ENCODE measurements at regions not wholly inside any gene's neighbourhood (a gene's known extent, or its start where the extent isn't known, plus 50 kb on each side); places are given as distances from the start of the nearest gene placed in this dataset.

DNA sequence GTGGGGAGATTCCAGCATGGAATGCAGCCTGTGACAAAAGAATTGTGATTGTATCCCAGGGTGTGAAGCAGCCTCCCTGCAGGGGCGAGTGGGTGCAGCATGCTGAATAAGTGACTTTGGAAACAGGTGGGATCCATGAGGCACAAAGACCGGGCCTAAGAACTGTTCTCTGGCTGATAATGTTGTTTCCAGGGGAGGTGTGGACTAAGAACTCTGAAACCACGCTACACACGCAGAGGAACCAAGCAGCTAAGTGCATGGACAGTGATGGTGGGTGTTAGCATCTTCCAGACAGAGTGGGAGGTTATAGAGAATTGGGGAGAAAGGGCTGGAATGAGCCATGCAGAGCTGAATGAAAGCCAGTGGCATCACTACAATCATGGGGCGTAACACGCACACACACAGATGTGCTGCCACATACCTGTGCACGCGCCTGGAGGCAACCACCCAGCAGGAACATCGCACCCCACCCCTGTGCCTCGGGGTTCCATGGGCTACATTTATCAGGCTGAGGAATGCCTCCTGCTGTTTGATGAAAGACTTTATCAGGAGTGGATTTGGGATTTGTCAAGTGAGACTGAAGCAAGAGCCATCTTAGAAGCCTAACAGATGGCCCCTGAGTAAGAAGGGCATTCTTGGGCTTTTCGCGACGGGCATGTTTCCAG, 424.5 kb upstream of the SALL3 start:
- DNase-seq: no peak

DNA sequence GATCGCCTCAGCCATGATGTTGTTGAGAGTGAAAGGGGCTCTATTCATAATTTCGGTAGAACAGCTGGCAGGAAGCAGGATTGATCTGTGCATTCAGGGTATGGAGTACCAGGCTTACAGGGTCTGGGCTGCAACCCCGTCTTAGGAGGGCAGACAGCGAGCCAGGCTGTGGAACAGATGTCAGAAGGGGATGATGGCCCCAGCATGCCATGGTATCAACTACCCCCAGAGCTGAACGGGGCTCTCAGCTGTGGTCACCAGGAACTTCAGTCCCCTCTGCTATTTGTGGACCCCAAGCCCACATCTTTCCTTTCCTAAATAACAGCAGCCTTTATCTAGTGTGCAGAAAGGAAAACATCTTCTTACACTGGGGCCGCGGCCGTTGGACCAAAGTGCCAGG, 422.2 kb upstream of the SALL3 start:
- no peak for DNase-seq

DNA sequence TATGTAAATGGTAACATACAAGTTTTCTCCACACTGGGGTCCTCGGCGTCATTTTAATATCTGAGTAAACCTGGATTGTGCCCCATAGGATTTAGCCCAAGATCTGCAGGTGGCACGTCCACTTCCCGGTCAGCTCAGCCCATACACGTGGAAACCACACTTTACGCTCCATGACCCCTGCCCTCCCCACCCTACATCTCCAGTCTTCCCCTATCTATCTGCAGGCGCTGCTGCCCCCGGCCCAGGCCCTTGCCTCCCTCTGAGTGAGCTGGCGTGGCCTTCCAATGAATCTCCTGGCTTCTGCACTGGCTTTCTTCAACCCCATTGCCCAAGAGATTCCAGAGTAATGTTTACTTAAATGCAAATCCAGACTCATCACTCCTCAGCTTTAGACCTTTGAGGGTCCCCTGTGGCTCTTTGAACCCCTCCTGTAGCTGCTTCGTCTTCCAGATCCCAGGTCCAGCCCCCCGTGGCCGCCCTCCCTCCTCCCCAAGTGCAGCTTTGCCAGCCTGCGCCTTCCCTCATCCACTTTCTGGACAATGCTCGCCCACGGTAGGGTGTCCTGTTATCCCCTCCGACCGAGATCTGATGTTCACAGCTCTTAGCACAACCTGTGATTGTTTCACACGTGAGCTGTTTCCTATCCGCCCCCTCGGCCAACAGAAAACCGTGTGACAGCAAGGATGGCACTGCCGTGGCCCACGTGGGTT, 421.4 kb upstream of the SALL3 start:
- no peak for DNase-seq

DNA sequence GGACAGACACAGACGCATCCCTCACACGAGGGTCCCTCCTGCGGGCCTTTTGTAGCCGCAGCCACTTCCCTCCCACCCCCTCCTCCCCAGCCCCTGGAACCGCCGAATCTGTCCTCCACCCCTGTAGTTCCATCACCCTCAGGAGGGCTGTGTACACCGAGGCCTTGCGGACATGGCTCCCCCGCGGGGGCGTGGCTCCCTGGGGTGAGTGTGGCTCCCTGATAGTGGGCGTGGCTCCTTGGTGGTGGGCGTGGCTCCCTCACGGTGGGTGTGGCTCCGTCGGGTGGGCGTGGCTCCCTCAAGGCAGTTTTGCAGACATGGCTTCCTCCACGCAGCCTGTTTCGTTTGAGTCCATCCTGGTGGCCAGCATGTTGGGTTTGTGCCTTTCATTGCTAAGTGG, 420.7 kb upstream of the SALL3 start:
- DNase-seq: no peak

DNA sequence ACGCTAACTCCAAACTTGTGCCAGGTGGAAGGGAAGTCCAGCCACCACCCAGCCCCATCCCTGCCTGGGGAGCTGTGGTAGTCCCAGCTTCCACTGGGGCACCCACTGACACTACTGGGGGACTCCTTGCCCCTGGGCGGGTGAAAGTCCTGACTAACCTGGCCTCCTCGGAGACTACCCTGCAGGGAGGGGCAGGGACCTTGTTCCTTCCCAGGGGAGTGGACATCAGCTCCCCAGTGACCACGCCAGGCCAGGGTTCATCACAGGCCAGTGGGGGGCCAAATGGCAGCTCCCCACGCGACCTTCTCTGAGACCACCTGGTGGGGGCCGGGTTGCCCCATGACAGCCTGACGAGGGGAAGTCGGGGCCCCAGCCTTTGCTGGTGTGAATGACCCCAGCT, 420.0 kb upstream of the SALL3 start:
- no peak for DNase-seq

DNA sequence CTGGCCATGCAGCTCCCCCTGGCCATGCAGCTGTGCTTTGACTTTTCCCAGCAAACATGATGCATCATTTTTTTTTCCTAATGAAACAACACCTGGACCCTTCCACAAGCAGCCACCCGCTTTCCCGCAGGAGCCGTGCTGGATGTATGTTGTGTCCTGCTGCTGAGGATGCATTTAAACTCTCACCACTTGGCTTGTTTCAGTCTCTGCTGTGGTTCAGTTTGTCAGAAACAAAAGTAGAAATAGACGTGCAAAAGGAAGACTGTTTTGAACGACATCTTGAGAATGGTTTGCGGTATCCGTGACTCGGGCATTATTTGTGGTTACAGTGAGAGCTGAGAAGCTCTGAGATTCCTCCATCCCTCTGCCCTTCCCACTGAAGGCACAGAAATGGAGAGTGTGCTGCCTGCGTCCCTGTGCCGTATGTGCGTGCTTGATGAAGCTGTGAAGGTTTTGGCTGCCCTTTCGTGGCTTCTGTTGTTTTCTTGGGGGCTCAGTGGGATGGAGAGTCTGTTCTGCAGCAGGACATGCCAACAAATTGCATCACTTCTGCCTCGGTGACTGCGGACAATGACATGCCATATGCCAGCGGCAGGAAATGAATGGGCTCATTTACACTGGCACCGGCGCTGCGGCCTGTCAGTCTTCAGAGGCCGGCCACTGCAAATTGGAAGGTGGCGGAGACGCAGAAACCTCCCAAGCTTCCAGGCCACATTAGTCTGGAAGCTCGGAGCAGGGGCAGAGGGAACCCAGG, 417.7 kb upstream of the SALL3 start:
- DNase-seq: no peak

DNA sequence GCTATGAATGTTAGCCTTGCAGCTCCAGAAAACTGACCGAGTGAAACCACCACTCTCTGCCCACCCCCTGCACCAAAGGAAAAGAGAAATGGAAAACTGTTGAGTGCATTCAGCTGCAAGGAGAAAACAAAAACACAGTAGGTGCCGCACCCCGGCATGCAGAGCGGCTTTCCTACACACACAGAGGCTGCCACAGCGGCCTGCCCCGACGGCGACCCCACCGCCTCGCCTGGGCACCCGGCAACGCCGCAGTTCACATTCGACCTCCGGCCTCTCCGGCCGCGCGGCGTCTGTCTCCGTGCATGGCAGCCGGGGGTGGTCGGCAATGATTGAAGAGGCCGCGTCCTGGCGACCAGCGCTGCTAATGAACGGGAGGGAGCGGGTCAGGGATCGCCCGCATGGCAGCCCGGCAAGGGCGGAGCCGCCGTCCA, 417.1 kb upstream of the SALL3 start:
- no peak for DNase-seq

DNA sequence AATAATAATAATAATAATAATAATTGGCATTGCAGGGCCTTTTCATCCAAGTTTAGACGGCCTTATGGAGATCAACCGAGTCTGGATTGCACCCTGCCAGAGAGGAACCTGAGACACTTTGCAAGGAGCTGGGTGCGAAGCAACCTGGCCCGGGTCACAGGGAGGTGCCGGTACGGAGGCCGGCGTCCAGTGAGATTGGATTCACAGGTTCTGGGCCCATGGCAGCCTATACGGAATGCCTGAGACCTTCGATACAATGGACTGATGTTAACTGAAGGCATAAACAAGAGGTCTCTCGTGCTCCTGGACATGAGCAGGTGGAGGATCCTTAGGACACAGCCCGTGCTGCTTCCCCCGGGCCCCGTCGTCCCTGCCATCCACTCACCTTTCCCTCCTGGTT, 416.5 kb upstream of the SALL3 start:
- no peak for DNase-seq

DNA sequence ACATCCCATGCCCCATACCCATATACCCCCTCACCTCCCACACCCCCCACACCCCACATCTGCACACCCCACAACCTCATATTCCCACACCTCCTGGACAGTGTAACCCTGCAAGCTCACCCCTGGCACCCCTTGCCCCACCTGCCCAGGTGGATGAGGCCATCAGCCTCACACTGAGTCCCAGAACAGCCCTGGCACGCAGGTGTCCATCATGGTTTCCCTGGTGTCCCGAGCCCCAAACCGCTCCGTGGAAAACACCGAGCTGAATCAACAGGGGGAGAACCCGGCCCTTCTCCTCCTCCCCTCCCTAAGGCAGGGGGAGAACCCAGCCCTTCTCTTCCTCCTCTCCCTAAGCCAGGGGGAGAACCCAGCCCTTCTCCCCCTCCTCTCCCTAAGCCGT, 415.6 kb upstream of the SALL3 start:
- DNase-seq: no peak

DNA sequence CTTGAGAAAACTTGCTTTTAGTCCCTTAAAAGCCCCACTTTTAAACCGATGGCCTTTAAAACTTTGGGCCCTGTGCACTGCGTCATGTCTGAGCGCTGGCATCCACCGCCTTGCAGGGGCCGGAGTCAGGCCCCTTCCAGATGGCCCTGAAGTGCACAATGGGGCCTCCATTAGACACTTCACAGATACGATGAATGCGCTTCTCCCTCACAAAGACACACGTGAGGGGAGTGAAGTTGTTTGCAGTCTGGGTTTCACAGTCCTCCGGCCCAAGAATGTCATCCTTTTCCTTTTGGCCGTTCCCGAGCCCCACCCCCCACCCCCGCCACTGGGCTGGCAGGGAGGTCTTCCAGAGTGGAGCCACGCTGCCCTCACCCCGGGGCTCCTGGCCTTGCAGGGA, 415.1 kb upstream of the SALL3 start:
- no peak for DNase-seq

DNA sequence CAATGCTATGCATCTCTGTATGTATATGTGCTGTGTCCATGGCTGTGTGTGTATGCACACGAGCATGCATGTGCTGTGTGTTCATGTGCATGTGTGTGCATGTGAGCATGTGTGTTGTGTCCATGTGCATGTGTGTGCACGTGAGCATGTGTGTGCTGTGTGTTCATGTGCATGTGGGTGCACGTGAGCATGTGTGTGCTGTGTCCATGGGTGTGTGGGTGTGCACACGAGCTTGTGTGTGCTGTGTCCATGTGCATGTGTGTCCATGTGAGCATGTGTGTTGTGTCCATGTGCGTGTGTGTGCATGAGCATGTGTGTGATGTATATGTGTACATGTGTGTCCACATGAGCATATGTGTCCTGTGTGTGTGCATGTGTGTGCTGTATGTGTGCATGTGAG, 414.4 kb upstream of the SALL3 start:
- DNase-seq: no peak

DNA sequence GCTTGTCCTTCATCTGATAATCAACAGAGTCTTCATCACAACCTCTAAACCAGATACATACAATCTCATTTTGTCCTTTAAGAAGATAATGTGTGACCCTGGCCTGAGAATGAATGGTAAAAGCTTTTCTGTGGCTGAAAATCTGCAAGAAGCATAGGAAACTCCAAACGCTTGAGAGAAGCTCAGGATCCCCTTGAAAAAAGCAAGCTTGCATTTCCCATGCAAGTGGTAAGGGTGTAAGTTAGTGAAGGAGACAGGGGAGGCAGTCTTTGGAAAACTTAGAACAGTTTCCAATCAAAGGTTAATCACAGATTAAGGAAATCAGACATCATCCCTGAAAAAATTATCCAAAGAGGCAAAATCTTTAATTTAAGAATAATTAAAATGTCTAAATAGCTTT, 413.6 kb upstream of the SALL3 start:
- no peak for DNase-seq

DNA sequence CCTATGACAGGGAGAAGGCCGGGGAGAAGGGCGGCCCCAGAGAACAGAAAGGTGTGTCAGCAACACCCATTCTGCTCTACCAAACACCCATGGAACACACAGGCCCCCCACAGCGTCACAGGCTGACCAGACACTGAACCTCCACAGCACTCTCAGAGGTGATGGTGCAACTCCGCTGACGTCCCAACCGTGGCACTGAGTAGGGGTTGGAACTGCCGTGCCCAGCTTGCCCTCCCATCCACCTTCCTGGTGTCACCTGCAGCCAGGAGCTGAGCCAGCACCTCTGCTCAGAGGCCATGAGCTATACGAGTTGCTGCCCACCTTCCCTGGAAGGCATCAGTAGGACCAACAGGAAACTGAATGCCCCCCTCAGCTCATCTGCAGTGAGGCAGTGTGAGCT, 412.9 kb upstream of the SALL3 start:
- no peak for DNase-seq

DNA sequence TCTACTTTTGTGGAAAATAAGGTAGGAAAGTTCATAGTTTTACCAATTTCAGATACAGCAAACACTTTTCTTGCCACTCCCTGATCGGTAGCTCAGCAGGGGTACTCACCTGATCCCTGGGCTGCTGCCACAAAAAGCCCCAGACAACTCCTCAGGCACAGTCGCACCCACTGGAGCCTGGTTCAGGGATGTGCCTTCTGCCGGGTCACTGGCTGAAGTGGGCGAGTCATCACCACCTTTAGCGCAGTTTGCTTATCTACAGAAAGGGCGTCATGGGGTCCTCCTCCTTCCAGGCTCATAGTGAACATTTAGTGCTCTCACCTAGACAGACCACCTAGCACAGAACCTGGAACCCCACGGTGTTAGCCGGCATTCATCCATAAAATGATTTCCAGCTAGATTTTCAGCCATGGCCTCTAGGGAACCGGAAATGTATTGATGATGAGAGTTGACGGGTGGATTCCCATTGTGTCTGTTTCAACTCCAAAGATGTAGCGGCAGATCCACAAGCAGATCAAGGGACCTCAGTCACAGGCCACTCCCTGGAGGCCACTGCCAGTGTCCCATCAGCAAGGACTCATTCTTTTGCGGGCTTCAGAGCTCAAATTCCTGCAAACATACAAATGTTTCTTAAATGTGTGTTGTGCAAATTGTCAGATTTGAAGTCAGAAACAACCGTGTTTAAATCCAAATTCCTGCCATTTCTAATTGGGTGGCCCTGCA, 408.4 kb upstream of the SALL3 start:
- no peak for DNase-seq

DNA sequence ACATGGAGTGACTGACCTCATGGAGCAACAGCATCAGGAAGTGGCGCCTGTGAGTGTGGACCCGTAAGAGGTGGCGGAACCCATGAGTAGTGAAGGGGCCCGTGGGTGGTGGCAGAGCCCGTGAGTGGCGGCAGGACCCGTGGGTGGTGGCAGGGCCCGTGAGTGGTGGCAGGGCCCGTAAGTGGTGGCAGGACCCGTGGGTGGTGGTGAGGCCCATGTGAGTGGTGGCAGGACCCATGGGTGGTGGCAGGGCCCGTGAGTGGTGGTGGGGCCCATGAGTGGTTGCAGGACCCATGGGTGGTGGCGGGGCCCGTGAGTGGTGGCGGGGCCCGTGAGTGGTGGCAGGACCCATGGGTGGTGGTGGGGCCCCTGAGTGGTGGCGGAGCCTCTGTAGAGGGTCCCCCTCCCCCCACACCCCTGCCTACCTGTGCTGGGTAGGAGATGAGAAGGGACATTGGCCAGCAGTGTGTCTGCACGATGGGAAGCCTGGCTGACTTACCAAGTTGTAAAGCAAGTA, 407.7 kb upstream of the SALL3 start:
- no peak for DNase-seq

DNA sequence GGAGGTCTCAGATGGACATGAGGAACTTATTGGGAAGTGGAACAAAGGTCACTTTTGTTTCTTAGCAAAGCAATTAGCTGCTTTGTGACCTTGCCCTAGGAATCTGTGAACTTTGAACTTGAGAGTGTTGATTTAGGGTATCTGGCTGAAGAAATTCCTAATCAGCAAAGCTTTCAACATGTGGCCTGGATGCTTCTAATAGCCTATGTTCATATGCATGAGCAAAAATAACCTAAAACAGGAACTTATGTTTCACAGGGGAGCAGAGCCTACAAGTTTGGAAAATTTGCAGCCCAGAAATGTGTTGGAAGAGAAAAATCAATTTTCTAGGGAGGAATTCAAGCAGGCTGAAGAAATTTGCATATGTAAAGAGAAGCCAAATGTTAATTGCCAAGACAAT, 405.8 kb upstream of the SALL3 start:
- no peak for DNase-seq

DNA sequence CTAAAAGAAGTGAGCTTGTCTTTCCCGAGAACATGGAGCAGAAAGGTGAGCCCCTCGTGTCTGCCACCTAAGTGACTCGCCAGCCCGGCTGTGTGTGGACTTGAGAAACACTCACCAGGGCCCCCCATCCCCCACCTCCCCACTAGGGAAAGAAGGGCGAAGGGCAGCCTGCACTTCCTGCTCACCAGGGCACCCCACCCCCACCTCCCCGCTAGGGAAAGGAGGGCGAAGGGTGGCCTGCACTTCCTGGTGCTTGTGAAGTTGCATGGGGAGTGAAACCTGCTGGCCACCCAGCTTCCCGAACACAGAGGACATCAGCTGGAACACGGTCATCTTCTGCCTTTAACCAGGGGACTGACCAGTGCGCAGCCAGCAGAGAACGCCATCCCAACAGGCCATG, 402.7 kb upstream of the SALL3 start:
- no peak for DNase-seq

DNA sequence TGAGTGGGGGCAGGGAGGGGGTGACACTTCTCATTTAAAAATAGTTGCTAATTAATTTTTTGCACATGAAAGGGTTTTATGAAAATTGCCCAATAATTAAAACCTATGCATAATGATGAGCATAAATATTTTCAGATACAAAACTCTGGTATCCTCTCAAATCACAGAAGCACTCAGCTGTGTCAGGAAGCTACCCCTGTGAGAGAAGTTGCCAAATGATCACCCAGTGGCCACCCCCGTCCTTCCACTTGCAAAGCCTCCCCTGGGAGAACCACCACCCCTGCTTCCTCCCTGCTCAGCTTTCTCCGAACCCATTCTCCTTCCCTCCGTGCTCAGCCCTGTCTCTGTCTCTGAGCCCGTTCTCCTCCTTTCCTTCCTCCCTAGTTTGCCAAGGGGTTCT, 400.2 kb upstream of the SALL3 start:
- DNase-seq: no peak

DNA sequence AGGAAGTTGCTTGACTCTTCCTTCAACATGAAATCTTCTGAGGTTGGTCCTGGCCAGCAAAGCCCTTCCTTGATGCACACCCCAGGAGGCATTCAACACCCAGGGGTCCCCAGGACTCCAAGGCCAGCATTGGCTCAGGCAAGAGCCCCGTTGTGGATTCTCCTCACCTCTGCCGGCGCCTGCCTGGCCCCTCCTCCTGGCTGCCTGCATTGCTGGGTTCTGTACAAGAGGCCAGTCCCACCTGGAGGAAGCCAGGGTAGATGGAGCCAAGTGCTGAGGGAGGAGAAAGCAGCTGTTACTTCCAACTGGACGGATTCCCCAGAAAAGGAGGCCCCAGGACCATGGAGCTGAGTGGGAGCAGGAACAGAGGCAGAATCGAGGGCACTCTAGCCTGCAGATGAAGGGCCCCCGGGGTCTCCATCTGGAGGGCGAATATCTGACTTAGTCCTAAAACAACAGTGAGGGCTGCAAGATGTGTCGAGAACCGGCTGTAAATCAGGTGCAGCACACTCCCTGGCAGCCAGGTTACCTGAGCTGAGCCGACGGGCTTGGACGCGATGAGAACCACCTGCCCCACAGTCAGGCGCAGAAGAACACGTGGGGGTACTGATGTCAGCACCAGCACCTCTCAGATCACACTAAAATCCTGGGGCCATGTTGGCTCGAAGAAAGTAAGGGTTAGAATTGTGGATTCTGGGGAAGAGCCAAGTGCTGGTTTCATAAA, 399.6 kb upstream of the SALL3 start:
- no peak for DNase-seq

DNA sequence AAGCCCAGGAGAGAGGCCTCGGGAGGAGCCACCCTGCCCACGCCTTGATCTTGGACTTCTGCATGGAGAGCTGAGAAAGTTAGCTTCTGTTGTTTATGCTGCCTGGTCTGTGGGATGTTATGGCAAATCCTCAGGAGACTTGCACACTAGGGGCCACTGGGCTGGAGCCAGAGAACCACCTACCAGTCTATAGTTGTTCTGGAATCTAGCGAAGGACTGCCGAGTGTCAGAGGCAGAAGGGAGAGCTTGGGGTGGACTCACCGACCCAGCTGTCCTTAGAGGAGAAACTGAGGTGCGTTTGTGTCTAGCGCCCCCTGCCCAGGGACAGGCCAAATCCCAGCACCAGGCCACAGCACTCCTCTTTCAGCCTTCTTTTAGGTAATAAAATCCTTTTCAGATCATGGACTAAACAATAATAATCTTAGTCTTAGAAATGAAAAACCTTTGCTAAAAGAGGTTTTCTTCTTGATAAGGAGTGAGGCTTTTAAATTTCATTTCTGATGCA, 398.7 kb upstream of the SALL3 start:
- no peak for DNase-seq

DNA sequence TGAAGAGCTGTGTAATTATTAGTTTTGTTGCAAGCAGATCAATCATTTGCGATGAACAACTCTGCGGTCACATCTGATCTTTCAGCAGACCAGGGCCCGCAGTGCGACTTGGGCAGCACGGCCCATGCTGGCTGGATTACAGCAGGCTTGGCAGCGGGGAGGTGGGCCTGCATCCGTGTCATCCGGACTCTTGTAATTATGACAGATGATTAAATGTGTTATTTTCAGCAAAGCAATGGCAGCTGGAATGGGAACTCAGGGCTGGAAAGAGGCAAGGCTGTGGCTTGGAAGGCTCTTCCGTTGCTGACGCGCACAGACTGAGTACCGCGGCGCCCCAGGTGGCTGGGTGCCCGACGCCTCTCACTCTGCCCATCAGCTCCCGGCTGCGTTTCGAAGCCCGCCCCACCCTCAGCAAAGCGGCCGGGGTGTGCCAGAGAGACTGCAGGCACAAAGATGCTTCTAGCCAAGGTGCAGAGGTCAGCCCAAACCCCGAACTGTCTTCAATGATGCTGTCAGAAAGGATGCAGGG, 397.4 kb upstream of the SALL3 start:
- no peak for DNase-seq

All from NCI-H187 (cell line).